Stimulated activated CD4-positive, alpha-beta T cell treated with anti-CD3 and anti-CD28 coated beads, Interleukin-15, amount 100 ng/mL, for 24 hours (primary cell): ENCODE measurements at regions not wholly inside any gene's neighbourhood (a gene's known extent, or its start where the extent isn't known, plus 50 kb on each side); places are given as distances from the start of the nearest gene placed in this dataset.
A peak's percentile ranks its signal among the peaks of the same experiment; 100 is the strongest.

ENCODE experiments used
- DNase-seq: peaks from one replicate; pipeline ENCODE4 v3.0.0-alpha.2; 2020

GRCh38 chr12:127297327-127297726 is 969.6 kb upstream of the TMEM132C start:
- DNase-seq, result no peak

- DNase-seq, result no peak
Observed at GRCh38 chr12:127300075-127300474, 966.9 kb upstream of the TMEM132C start.

GRCh38 chr12:127300753-127301152 is 966.2 kb upstream of the TMEM132C start:
- DNase-seq, result no peak

GRCh38 chr12:127301876-127302275 is 965.1 kb upstream of the TMEM132C start:
- no peak for DNase-seq

- no peak for DNase-seq
Observed at GRCh38 chr12:127304751-127305725, 961.9 kb upstream of the TMEM132C start.

- DNase-seq, result no peak
Observed at GRCh38 chr12:127306604-127307215, 960.3 kb upstream of the TMEM132C start.

GRCh38 chr12:127307528-127307927 is 959.4 kb upstream of the TMEM132C start:
- DNase-seq, result no peak

GRCh38 chr12:127308148-127308547 is 958.8 kb upstream of the TMEM132C start:
- no peak for DNase-seq

GRCh38 chr12:127310548-127310947 is 956.4 kb upstream of the TMEM132C start:
- peak; percentile 4 for DNase-seq

- no peak for DNase-seq
Observed at GRCh38 chr12:127311720-127312364, 955.1 kb upstream of the TMEM132C start.

GRCh38 chr12:127324681-127325080 is 942.3 kb upstream of the TMEM132C start:
- DNase-seq, result no peak

- DNase-seq, result no peak
Observed at GRCh38 chr12:127327986-127328385, 939.0 kb upstream of the TMEM132C start.

- DNase-seq, result no peak
Observed at GRCh38 chr12:127328867-127329266, 938.1 kb upstream of the TMEM132C start.

- no peak for DNase-seq
Observed at GRCh38 chr12:127334365-127334764, 932.6 kb upstream of the TMEM132C start.

- DNase-seq, result no peak
Observed at GRCh38 chr12:127334912-127335644, 931.9 kb upstream of the TMEM132C start.

GRCh38 chr12:127336416-127336815 is 930.6 kb upstream of the TMEM132C start:
- DNase-seq, result no peak

- no peak for DNase-seq
Observed at GRCh38 chr12:127339065-127339464, 927.9 kb upstream of the TMEM132C start.

GRCh38 chr12:127340381-127340780 is 926.6 kb upstream of the TMEM132C start:
- no peak for DNase-seq

GRCh38 chr12:127342861-127343260 is 924.1 kb upstream of the TMEM132C start:
- DNase-seq, result no peak

- DNase-seq, result no peak
Observed at GRCh38 chr12:127343940-127344339, 923.0 kb upstream of the TMEM132C start.

- DNase-seq, result no peak
Observed at GRCh38 chr12:127351481-127352010, 915.4 kb upstream of the TMEM132C start.

- DNase-seq, result no peak
Observed at GRCh38 chr12:127355061-127355841, 911.7 kb upstream of the TMEM132C start.
